GM21390 (cell line): ENCODE measurements at regions not wholly inside any gene's neighbourhood (a gene's known extent, or its start where the extent isn't known, plus 50 kb on each side); places are given as distances from the start of the nearest gene placed in this dataset.

Experiments
- ATAC-seq: cut with Tn5 transposase; IDR thresholded peaks from one replicate; pipeline ENCODE4 v1.9.1; 2021; ENCODE audit not compliant: unreplicated experiment

GRCh38 chr13:78428646-78429045 lies 174.7 kb downstream of the POU4F1 start:
- no peak for ATAC-seq

- no peak for ATAC-seq
These were observed 177.2 kb downstream of the POU4F1 start for GRCh38 chr13:78426183-78426582.

GRCh38 chr13:78420814-78421213 lies 182.5 kb downstream of the POU4F1 start:
- peak; percentile 83 for ATAC-seq

- ATAC-seq: no peak
These were observed 189.3 kb downstream of the POU4F1 start for GRCh38 chr13:78413887-78414553.

GRCh38 chr13:78410847-78411246 lies 192.5 kb downstream of the POU4F1 start:
- ATAC-seq: no peak

GRCh38 chr13:78410164-78410563 lies 193.2 kb downstream of the POU4F1 start:
- no peak for ATAC-seq

- peak; percentile 67 for ATAC-seq
These were observed 194.2 kb downstream of the POU4F1 start for GRCh38 chr13:78409172-78409571.

- no peak for ATAC-seq
These were observed 198.4 kb downstream of the POU4F1 start for GRCh38 chr13:78404846-78405360.

- ATAC-seq: no peak
These were observed 200.5 kb downstream of the POU4F1 start for GRCh38 chr13:78402708-78403400.

GRCh38 chr13:78401873-78402707 lies 201.3 kb downstream of the POU4F1 start:
- ATAC-seq: no peak

GRCh38 chr13:78398743-78399410 lies 204.5 kb downstream of the POU4F1 start:
- ATAC-seq: peak; percentile 98

- ATAC-seq: no peak
These were observed 209.8 kb downstream of the POU4F1 start for GRCh38 chr13:78393286-78394142.

GRCh38 chr13:78383899-78384298 lies 219.5 kb downstream of the POU4F1 start:
- ATAC-seq: no peak

GRCh38 chr13:78383071-78383484 lies 220.3 kb downstream of the POU4F1 start:
- no peak for ATAC-seq

GRCh38 chr13:78382491-78382890 lies 220.9 kb downstream of the POU4F1 start:
- ATAC-seq: no peak

- no peak for ATAC-seq
These were observed 226.5 kb downstream of the POU4F1 start for GRCh38 chr13:78376822-78377221.

GRCh38 chr13:78376033-78376432 lies 227.3 kb downstream of the POU4F1 start:
- no peak for ATAC-seq

GRCh38 chr13:78372581-78372980 lies 230.8 kb downstream of the POU4F1 start:
- no peak for ATAC-seq

GRCh38 chr13:78370231-78370630 lies 233.1 kb downstream of the POU4F1 start:
- ATAC-seq: no peak

GRCh38 chr13:78364711-78365110 lies 238.6 kb downstream of the POU4F1 start:
- ATAC-seq: no peak
